ENCODE measurements at regions not wholly inside any gene's neighbourhood (a gene's known extent, or its start where the extent isn't known, plus 50 kb on each side); places are given as distances from the start of the nearest gene placed in this dataset.

DNA sequence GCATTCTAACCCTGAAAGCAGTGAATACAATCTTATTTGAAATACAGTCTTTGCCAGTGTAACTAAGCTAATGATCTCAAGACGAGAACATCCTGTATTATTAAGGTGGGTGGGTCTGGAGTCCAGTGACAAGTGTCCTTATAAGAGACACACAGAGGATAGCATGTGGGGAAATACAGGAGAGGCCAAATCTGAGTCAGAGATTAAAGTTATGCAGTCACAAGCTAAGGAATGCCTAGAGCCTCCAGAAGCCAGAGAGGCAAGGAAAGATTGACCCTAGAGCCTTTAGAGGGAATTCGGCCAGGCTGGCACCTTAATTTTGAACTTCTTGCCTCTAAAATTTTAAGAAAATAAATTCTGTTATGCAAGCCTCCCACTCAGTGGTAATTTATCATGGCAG lies 87.5 kb upstream of the HGF start:
- no peak overlapping the region for H3K4me2 ChIP-seq (ENCODE audit: low read length)
- H3K27me3 ChIP-seq (ENCODE audit: insufficient read depth, low read length), result no peaks in the 10 kb centered on the region
- H3K4me1 ChIP-seq (ENCODE audit: insufficient read depth, low read length, severe bottlenecking), result peaks cover 7% of the 10 kb centered on the region
- H3K27ac ChIP-seq (ENCODE audit: low read depth, low read length, poor library complexity, severe bottlenecking), result no peak overlapping the region
- H3K9me3 ChIP-seq (ENCODE audit: low read length), result peaks cover 6% of the 10 kb centered on the region; the same call in 1 of the 2 replicates
- H3K36me3 ChIP-seq (ENCODE audit: insufficient read depth, low read length), result no peaks in the 10 kb centered on the region; the same call in 1 of the 2 replicates
- no peaks in the 10 kb centered on the region for H3F3A ChIP-seq (ENCODE audit: insufficient read depth, low read length)
- H3K9me2 ChIP-seq (ENCODE audit: low read depth, low read length), result no peaks in the 10 kb centered on the region
- H3K9ac ChIP-seq (ENCODE audit: low read length), result no peak overlapping the region
- H2AFZ ChIP-seq (ENCODE audit: low read length), result no peak overlapping the region
- no peaks in the 10 kb centered on the region for H3K79me2 ChIP-seq (ENCODE audit: insufficient read depth, low read length)
- no peak for TF ChIP-seq EZH2 (IDR thresholded peaks at IDR 0.05; ENCODE audit: borderline replicate concordance, low read length)
- TF ChIP-seq, protein P1, sequence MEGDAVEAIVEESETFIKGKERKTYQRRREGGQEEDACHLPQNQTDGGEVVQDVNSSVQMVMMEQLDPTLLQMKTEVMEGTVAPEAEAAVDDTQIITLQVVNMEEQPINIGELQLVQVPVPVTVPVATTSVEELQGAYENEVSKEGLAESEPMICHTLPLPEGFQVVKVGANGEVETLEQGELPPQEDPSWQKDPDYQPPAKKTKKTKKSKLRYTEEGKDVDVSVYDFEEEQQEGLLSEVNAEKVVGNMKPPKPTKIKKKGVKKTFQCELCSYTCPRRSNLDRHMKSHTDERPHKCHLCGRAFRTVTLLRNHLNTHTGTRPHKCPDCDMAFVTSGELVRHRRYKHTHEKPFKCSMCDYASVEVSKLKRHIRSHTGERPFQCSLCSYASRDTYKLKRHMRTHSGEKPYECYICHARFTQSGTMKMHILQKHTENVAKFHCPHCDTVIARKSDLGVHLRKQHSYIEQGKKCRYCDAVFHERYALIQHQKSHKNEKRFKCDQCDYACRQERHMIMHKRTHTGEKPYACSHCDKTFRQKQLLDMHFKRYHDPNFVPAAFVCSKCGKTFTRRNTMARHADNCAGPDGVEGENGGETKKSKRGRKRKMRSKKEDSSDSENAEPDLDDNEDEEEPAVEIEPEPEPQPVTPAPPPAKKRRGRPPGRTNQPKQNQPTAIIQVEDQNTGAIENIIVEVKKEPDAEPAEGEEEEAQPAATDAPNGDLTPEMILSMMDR (IDR thresholded peaks at IDR 0.05; ENCODE audit: low read length), result no peak
- no peaks in the 10 kb centered on the region for H4K20me1 ChIP-seq (ENCODE audit: insufficient read depth, low read length)
- H3K4me3 ChIP-seq (ENCODE audit: low read depth, low read length, poor library complexity, severe bottlenecking), result no peak overlapping the region

DNA sequence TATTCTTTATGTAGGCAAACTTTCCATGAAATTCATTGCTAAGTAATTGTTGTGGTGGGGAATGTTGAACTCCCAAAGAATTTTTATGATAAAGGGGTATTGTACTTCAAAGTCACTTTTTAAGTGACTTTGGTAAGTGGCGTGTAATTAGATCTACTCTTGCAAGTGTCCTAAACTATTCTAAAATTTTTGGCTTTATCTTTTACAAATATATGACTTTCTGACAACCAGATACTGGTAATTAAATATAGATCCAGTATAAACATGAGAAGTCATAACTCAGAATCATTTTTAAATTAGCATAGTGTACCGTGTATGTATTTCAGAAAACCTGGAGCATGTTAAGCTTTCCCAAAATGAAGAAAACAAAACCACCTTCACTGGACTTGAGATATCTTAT lies 84.7 kb upstream of the HGF start:
- Histone ChIP-seq H3K79me2 (ENCODE audit: insufficient read depth, low read length) (no peaks in the 10 kb centered on the region), H3K4me3 (ENCODE audit: low read depth, low read length, poor library complexity, severe bottlenecking) (no peak overlapping the region), H3K36me3 (ENCODE audit: insufficient read depth, low read length) (no peaks in the 10 kb centered on the region), H3K27ac (ENCODE audit: low read depth, low read length, poor library complexity, severe bottlenecking) (no peak overlapping the region), H3K9me2 (ENCODE audit: low read depth, low read length) (no peaks in the 10 kb centered on the region), H3K9ac (ENCODE audit: low read length) (no peak overlapping the region), H3F3A (ENCODE audit: insufficient read depth, low read length) (no peaks in the 10 kb centered on the region), H2AFZ (ENCODE audit: low read length) (no peak overlapping the region), H3K4me2 (ENCODE audit: low read length) (no peak overlapping the region), H3K4me1 (ENCODE audit: insufficient read depth, low read length, severe bottlenecking) (peaks cover 22% of the 10 kb centered on the region), H3K27me3 (ENCODE audit: insufficient read depth, low read length) (no peaks in the 10 kb centered on the region), H3K9me3 (ENCODE audit: low read length) (0 out of 2 replicates have a peak, but pooled peaks cover 3% of the 10 kb centered on the region), H4K20me1 (ENCODE audit: insufficient read depth, low read length) (no peaks in the 10 kb centered on the region)
- TF ChIP-seq EZH2 (IDR thresholded peaks at IDR 0.05; ENCODE audit: borderline replicate concordance, low read length), result no peak
- TF ChIP-seq, protein P1 (IDR thresholded peaks at IDR 0.05; ENCODE audit: low read length), result no peak

DNA sequence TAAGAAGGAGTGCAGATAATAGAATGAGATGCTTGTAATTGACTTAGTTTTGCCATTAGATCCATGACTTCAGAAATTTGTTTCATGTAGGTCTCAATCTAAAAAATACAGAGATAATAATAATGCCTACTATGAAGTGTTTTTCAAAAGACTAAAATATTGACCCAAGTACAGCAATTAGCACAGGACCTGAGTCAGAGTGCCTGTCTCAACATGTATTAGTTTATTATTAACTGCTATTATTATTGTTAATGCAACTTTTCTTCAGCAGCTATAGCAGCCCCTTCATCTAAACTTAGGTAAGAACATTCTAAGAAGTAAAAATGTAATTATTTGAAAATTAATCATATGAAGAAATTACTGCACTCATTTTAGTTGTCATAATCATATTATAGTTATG lies 82.9 kb upstream of the HGF start:
- Histone ChIP-seq H3K4me3 (ENCODE audit: low read depth, low read length, poor library complexity, severe bottlenecking) (no peak overlapping the region), H3K4me1 (ENCODE audit: insufficient read depth, low read length, severe bottlenecking) (peaks cover 22% of the 10 kb centered on the region), H2AFZ (ENCODE audit: low read length) (0 out of 2 replicates have a peak overlapping the region, but pooled peaks have one; percentile 45), H4K20me1 (ENCODE audit: insufficient read depth, low read length) (no peaks in the 10 kb centered on the region), H3K27me3 (ENCODE audit: insufficient read depth, low read length) (no peaks in the 10 kb centered on the region), H3K4me2 (ENCODE audit: low read length) (no peak overlapping the region), H3K9me3 (ENCODE audit: low read length) (0 out of 2 replicates have a peak, but pooled peaks cover 9% of the 10 kb centered on the region), H3K9me2 (ENCODE audit: low read depth, low read length) (no peaks in the 10 kb centered on the region), H3F3A (ENCODE audit: insufficient read depth, low read length) (no peaks in the 10 kb centered on the region), H3K9ac (ENCODE audit: low read length) (no peak overlapping the region), H3K36me3 (ENCODE audit: insufficient read depth, low read length) (no peaks in the 10 kb centered on the region), H3K27ac (ENCODE audit: low read depth, low read length, poor library complexity, severe bottlenecking) (no peak overlapping the region), H3K79me2 (ENCODE audit: insufficient read depth, low read length) (no peaks in the 10 kb centered on the region)
- TF ChIP-seq EZH2 (IDR thresholded peaks at IDR 0.05; ENCODE audit: borderline replicate concordance, low read length), result no peak
- TF ChIP-seq, protein P1 (IDR thresholded peaks at IDR 0.05; ENCODE audit: low read length), result no peak
